ENCODE measurements at regions not wholly inside any gene's neighbourhood (a gene's known extent, or its start where the extent isn't known, plus 50 kb on each side); places are given as distances from the start of the nearest gene placed in this dataset.

DNA sequence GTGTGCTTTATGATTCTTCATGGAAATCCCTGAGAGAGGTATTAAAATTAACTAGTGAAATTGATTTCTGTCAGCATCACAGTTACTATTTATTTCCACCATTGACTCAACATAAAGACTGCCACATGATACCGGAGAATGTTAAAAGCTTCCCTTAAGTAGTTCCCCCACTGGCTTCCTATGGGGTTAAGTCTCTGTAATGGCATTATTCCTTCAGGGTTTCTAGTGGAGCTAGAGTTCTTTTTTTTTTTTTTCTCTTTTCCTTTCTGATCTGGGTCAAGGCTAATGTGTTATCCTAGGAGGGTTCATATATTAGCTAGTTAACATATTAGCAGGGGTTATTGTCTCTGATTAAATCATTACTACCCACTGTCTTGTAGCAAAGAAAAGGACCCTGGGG lies 1919.1 kb upstream of the PIK3C3 start:
- TF ChIP-seq POLR2AphosphoS5 (IDR thresholded peaks at IDR 0.05; ENCODE audit: low read depth, low read length) = no peak
- no peak for TF ChIP-seq GABPA (IDR thresholded peaks at IDR 0.05; ENCODE audit: borderline replicate concordance, insufficient read depth, low read length)
- TF ChIP-seq, protein P1, sequence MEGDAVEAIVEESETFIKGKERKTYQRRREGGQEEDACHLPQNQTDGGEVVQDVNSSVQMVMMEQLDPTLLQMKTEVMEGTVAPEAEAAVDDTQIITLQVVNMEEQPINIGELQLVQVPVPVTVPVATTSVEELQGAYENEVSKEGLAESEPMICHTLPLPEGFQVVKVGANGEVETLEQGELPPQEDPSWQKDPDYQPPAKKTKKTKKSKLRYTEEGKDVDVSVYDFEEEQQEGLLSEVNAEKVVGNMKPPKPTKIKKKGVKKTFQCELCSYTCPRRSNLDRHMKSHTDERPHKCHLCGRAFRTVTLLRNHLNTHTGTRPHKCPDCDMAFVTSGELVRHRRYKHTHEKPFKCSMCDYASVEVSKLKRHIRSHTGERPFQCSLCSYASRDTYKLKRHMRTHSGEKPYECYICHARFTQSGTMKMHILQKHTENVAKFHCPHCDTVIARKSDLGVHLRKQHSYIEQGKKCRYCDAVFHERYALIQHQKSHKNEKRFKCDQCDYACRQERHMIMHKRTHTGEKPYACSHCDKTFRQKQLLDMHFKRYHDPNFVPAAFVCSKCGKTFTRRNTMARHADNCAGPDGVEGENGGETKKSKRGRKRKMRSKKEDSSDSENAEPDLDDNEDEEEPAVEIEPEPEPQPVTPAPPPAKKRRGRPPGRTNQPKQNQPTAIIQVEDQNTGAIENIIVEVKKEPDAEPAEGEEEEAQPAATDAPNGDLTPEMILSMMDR (IDR thresholded peaks at IDR 0.05; ENCODE audit: control extremely low read depth in 1 of 3, insufficient read depth in 1 of 3, low read depth in 1 of 3, low read length in 3 of 3) = no peak
- TF ChIP-seq CREB1 (IDR thresholded peaks at IDR 0.05) = no peak
- no peak for TF ChIP-seq PHF8 (conservative IDR thresholded peaks at IDR 0.05; ENCODE audit: low read depth, low read length)
- no peak for TF ChIP-seq ZNF274 (IDR thresholded peaks at IDR 0.05; ENCODE audit: borderline replicate concordance, extremely low read depth, low read length)
- TF ChIP-seq POLR2A (IDR thresholded peaks at IDR 0.05; ENCODE audit: control extremely low read depth in 1 of 2, low read depth in 2 of 2, low read length in 2 of 2) = no peak
- no peak for TF ChIP-seq EZH2 (IDR thresholded peaks at IDR 0.05; ENCODE audit: low read depth, low read length, severe bottlenecking)
- no peak for TF ChIP-seq EGR1 (IDR thresholded peaks at IDR 0.05; ENCODE audit: borderline replicate concordance, low read depth, low read length)
- no peak for TF ChIP-seq TAF7 (optimal IDR thresholded peaks at IDR 0.05; ENCODE audit: borderline replicate concordance, low read depth, low read length)
- TF ChIP-seq, protein P2, sequence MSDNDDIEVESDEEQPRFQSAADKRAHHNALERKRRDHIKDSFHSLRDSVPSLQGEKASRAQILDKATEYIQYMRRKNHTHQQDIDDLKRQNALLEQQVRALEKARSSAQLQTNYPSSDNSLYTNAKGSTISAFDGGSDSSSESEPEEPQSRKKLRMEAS (IDR thresholded peaks at IDR 0.05) = no peak
- TF ChIP-seq SUZ12 (IDR thresholded peaks at IDR 0.05; ENCODE audit: low read length) = no peak

All from H1 (cell line).